IMR-90 (cell line): ENCODE measurements at regions not wholly inside any gene's neighbourhood (a gene's known extent, or its start where the extent isn't known, plus 50 kb on each side); places are given as distances from the start of the nearest gene placed in this dataset.

Source experiments
- POLR2A ChIP-seq: IDR thresholded peaks from 2 replicates; pipeline ENCODE4 v1.6.1; 2012; ENCODE audit warnings: mild to moderate bottlenecking, low read depth, low read length
- TF ChIP-seq, protein P1 (sequence below): fragments of 150-350 bp; IDR thresholded peaks from 2 replicates; pipeline ENCODE4 v1.6.1; 2017; ENCODE audit warnings: mild to moderate bottlenecking, antibody characterized with exemption, low read length, low read depth

DNA sequence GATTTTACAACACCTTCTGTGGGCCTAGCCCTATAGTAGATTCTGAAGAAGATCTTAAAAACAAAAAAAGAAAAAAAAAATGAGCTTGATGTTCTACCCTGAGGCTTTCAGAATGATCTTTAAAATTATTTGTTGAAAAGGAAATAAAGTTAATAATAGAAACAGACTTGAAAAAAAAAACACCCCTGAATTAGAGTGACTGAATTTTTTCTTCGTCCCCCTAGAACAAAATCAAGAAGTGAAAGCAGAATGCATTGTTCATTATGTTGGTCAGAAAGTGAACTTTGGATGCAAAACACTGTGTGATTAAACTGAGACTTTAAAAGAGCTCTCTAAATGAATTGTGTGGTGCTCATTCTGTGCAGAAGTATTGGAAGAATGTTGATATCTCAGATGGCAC is 1384.4 kb upstream of the PIK3C3 start:
- TF ChIP-seq, protein P1, sequence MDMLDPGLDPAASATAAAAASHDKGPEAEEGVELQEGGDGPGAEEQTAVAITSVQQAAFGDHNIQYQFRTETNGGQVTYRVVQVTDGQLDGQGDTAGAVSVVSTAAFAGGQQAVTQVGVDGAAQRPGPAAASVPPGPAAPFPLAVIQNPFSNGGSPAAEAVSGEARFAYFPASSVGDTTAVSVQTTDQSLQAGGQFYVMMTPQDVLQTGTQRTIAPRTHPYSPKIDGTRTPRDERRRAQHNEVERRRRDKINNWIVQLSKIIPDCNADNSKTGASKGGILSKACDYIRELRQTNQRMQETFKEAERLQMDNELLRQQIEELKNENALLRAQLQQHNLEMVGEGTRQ, result no peak
- no peak for TF ChIP-seq POLR2A
